Heart right ventricle (tissue), 16 donors: ENCODE measurements at regions not wholly inside any gene's neighbourhood (a gene's known extent, or its start where the extent isn't known, plus 50 kb on each side); places are given as distances from the start of the nearest gene placed in this dataset.
A peak's percentile ranks its signal among the peaks of the same experiment; 100 is the strongest.

Source experiments
- ATAC-seq, 8 donors: fragments of 200-7000 bp; cut with Tn5 transposase; one replicate each; pipeline ENCODE4 v1.9.1; 2020; ENCODE audit warnings: mild to moderate bottlenecking in 8 of 8, moderate library complexity in 8 of 8, moderate number of reproducible peaks in 1 of 8
- DNase-seq, 2 donors: peaks; one replicate each; pipeline ENCODE4 v3.0.0-alpha.2; 2020
- H3K27ac ChIP-seq, 10 donors: fragments of 200-600 bp; sonication (generic) in 2 of 10; one replicate each; pipeline versions ENCODE4 v1.5.0 to v1.8.0; 2020 to 2022; ENCODE audit warnings: mild to moderate bottlenecking in 3 of 10
- H3K27me3 ChIP-seq, 7 donors: fragments of 200-600 bp; one replicate each; pipeline ENCODE4 v1.8.0; 2021 to 2022; ENCODE audit warnings: mild to moderate bottlenecking in 2 of 7
- H3K36me3 ChIP-seq, 9 donors: fragments of 200-600 bp; sonication (generic) in 1 of 9; one replicate each; pipeline versions ENCODE4 v1.5.0 to v1.8.0; 2020 to 2022; ENCODE audit warnings: mild to moderate bottlenecking in 2 of 9
- H3K4me1 ChIP-seq, 9 donors: fragments of 200-600 bp; sonication (generic) in 1 of 9; one replicate each; pipeline versions ENCODE4 v1.5.0 to v1.8.0; 2020 to 2022; ENCODE audit warnings: mild to moderate bottlenecking in 4 of 9
- H3K4me3 ChIP-seq, 10 donors: fragments of 200-600 bp; sonication (generic) in 2 of 10; one replicate each; pipeline versions ENCODE4 v1.5.0 to v1.8.0; 2020 to 2022; ENCODE audit warnings: mild to moderate bottlenecking in 7 of 10, moderate library complexity in 2 of 10
- H3K9me3 ChIP-seq, 11 donors: fragments of 200-600 bp in 10 of 11; sonication (generic) in 2 of 11; one replicate each; pipeline versions ENCODE4 v1.5.0 to v1.8.0; 2013 to 2022; ENCODE audit warnings: mild to moderate bottlenecking in 2 of 11, control low read depth in 1 of 11, moderate library complexity in 1 of 11
- CTCF ChIP-seq, 9 donors: fragments of 200-600 bp; sonication (generic) in 2 of 9; IDR thresholded peaks; one replicate each; pipeline versions ENCODE4 v1.5.0 to v1.8.0; 2021 to 2022; ENCODE audit warnings: antibody characterized with exemption in 9 of 9, mild to moderate bottlenecking in 5 of 9, moderate library complexity in 1 of 9
- WGBS, 2 donors: extraction: QIAGEN DNeasy Blood & Tissue Kit; methylation state at CpG; one replicate each; pipeline ENCODE4 v1.1.7; 2013; ENCODE audit warnings: inconsistent platforms in 1 of 2; 5-methylcytosine and 5-hydroxymethylcytosine counted together
- intact Hi-C, 10 donors: fragments of 100-400 bp; cut with DNase I; formaldehyde crosslinking; loops; one replicate each; pipeline versions ENCODE4 v1.11.1 to v1.14.2; 2022
- donor health status: Arrhythmogenic right ventricular cardiomyopathy.
- donor health status: ischemic (EF 13 %, LVEDD 7.1; RV severe dilation, severe dysfunction).
- donor health status: healthy with polysubstance abuse.
- donor health status: DM: no; HTN: yes; CAD: no.
- donor health status: DM: no; HTN: no; CAD: no.
- donor health status: ischemic (EF 25% LVEDD 6.9; RV normal size, moderate dysfunction).
- donor health status: ischemic (EF 25% LVEDD 5.7; RV mildly dilated, moderate dysfunction).
- donor health status: healthy.
- donor health status: DM: yes; HTN: yes; CAD: no.
- donor health status: Ischemic cardiomyopathy.
- donor health status: ischemic (EF 35%, LVEDD 5.7; RV mildly dilated, moderate dysfunction).
- donor health status: nonischemic (EF 11% LVEDD 7.7; RV severe dilation, severe dysfunction).
- donor health status: DM: yes; HTN: yes; CAD: no.
- donor health status: PGD.
- donor health status: ischemic (EF 29% LVEDD 5.4; RV normal size, mild dysfunction).
- donor health status: nonischemic (EF 23%, LVEDD 6.1; RV moderate dilation, normal function).

DNA sequence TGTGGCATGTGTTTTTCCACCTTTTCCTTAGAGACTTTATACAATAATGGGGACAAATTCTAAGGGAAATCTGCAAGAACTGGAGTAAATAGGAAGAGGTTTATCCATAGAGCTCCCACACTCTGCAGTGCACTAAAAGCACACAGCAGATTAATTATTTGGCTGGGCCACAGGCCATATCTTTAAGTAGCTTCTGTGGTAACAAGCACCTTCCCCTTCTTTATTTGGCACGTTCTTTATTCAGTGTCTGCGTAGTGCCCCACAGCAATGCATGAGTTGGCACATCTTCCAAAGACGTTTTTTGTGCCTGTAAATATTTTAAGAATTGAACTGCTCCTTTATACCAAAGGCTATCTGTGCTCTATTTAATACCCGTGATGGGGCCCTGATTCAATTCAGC is 104.9 kb upstream of the MBL2 start:
- peak overlapping the region in 4 of 10 donors; percentile 1 to 54 (median 4) for H3K27ac ChIP-seq
- intact Hi-C loops: no loop called here
- ATAC-seq: peak in 6 of 8 donors; percentile 72 to 89 (median 83)

GRCh38 chr10:52875336-52875735 is 102.8 kb upstream of the MBL2 start:
- ATAC-seq (peak in 4 of 8 donors; percentile 49 to 66 (median 62)), DNase-seq (no peak)
- Histone ChIP-seq H3K4me3 (no peak overlapping the region), H3K27ac (peak overlapping the region in 4 of 10 donors; percentile 9 to 41 (median 24)), H3K4me1 (peaks cover 0 to 46% (median 4%) of the 10 kb centered on the region in 9 donors), H3K36me3 (no peaks in the 10 kb centered on the region), H3K9me3 (no peaks in the 10 kb centered on the region), H3K27me3 (no peaks in the 10 kb centered on the region)
- 28 to 44% methylated on average over 2 of the region's 2 CpGs for WGBS, 2 donors
- no peak for TF ChIP-seq CTCF (IDR thresholded peaks at IDR 0.05)
- intact Hi-C loops: no loop called here

More for the DNA sequence above, 104.9 kb upstream of the MBL2 start:
- Histone ChIP-seq H3K9me3 (no peaks in the 10 kb centered on the region), H3K4me3 (no peak overlapping the region), H3K36me3 (no peaks in the 10 kb centered on the region), H3K27me3 (no peaks in the 10 kb centered on the region), H3K4me1 (peaks cover 0 to 49% (median 4%) of the 10 kb centered on the region in 9 donors)
- DNase-seq: no peak
- no peak for TF ChIP-seq CTCF (IDR thresholded peaks at IDR 0.05)
- WGBS, 2 donors: 42 to 44% methylated on average over 4 of the region's 4 CpGs

DNA sequence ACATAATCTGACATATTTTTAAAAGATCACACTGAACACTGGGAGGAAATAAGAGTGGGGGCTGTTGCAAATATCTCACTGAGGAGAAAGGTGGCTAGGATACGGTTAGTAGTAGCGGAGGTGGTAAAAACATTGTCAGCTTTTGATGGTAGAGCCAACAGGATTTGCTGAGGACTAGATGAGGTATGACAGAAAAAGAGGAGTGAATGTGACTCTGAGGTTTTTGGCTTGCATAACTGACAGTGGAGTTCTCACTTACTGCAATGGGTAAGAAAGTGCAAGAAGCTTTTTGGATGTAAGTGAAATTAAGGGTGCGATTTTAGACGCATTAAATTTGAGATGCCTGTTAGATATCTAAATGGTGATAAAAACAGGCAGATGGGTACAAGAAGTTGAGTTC is 102.0 kb upstream of the MBL2 start:
- no peak for DNase-seq
- Histone ChIP-seq H3K4me1 (peaks cover 0 to 42% (median 4%) of the 10 kb centered on the region in 9 donors), H3K36me3 (no peaks in the 10 kb centered on the region), H3K9me3 (no peaks in the 10 kb centered on the region), H3K27me3 (no peaks in the 10 kb centered on the region), H3K27ac (no peak overlapping the region), H3K4me3 (no peak overlapping the region)
- TF ChIP-seq CTCF (IDR thresholded peaks at IDR 0.05): no peak
- intact Hi-C loops: no loop called here
- 63 to 88% methylated on average over 4 of the region's 4 CpGs for WGBS, 2 donors
- no peak for ATAC-seq

DNA sequence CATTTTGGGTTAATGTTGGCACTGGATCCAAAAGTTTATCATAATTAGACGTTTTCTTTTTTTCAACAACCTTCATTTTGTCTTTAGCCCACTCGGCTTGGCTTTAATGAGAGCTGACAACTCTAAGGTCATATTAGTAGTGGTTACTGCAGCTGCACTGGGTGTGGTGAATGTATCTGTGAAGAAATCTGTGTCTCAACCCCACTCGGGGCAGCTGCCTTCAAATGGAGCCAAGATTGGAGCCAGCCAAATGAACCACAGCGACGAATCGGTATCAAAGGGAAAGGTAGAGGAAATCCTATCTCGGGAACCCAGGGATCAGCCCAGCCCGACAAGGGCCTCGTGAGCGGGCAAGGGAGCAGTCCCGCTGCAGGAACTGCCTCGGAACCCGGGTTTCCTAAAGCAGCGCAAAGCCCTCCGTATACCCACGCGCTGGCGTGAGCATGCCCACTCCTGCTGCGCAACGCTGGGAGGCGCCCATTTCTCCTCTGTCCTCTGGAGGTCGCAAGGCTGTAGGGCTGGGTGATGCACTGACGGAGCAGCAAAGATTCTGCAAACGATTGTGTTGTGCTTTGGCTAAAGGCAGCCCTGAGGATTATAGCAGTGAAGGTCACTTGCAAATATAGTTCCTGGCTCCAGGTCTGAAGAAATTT is 98.7 kb upstream of the MBL2 start:
- ATAC-seq (no peak), DNase-seq (no peak)
- 76 to 78% methylated on average over 24 of the region's 24 CpGs for WGBS, 2 donors
- H3K4me3 ChIP-seq: no peak overlapping the region
- H3K27ac ChIP-seq: peak overlapping the region in 1 of 10 donors; percentile 22
- H3K9me3 ChIP-seq: peaks cover 0 to 8% (median 0%) of the 10 kb centered on the region in 11 donors
- no peaks in the 10 kb centered on the region for H3K27me3 ChIP-seq
- no peaks in the 10 kb centered on the region for H3K36me3 ChIP-seq
- TF ChIP-seq CTCF (IDR thresholded peaks at IDR 0.05): no peak
- intact Hi-C loops: no loop called here
- peaks cover 0 to 14% (median 0%) of the 10 kb centered on the region in 9 donors for H3K4me1 ChIP-seq
